Activated CD8-positive, alpha-beta T cell treated with anti-CD3 and anti-CD28 coated beads for 36 hours (primary cell): ENCODE measurements at regions not wholly inside any gene's neighbourhood (a gene's known extent, or its start where the extent isn't known, plus 50 kb on each side); places are given as distances from the start of the nearest gene placed in this dataset.

Source experiments
- ATAC-seq: fragments of 200-7000 bp; cut with Tn5 transposase; one replicate; pipeline ENCODE4 v1.10.0; 2021; ENCODE audit warnings: mild to moderate bottlenecking, moderate library complexity
- CTCF ChIA-PET: fragments of 350-600 bp; sonication (Branson Sonifier 250); formaldehyde crosslinking; loops from one replicate; lab custom pipeline; 2021; ENCODE audit warnings: antibody characterized with exemption; lab: Charles Lee
- POLR2A ChIA-PET: fragments of 350-600 bp; sonication (Branson Sonifier 250); formaldehyde crosslinking; loops from one replicate; lab custom pipeline; 2021; ENCODE audit warnings: antibody characterized with exemption; lab: Charles Lee
- DNase-seq: peaks from one replicate; pipeline ENCODE4 v3.0.0-alpha.2; 2020
- H3K27ac Mint-ChIP-seq: one replicate; pipeline ENCODE4 v1.8.0; 2021; ENCODE audit warnings: mild to moderate bottlenecking, mixed read lengths
- H3K27me3 Mint-ChIP-seq: one replicate; pipeline ENCODE4 v1.8.0; 2021; ENCODE audit warnings: mixed read lengths
- H3K36me3 Mint-ChIP-seq: one replicate; pipeline ENCODE4 v1.8.0; 2021; ENCODE audit warnings: low read depth, mixed read lengths
- H3K4me1 Mint-ChIP-seq: one replicate; pipeline ENCODE4 v1.8.0; 2021; ENCODE audit warnings: low read depth, mixed read lengths
- H3K4me3 Mint-ChIP-seq: one replicate; pipeline ENCODE4 v1.8.0; 2021; ENCODE audit warnings: mild to moderate bottlenecking, moderate library complexity, mixed read lengths
- H3K9me3 Mint-ChIP-seq: one replicate; pipeline ENCODE4 v1.8.0; 2021; ENCODE audit warnings: mixed read lengths
- CTCF ChIP-seq: fragments of 200-600 bp; IDR thresholded peaks from one replicate; pipeline ENCODE4 v1.8.0; 2022; ENCODE audit warnings: antibody characterized with exemption, mild to moderate bottlenecking
- intact Hi-C: fragments of 100-400 bp; cut with micrococcal nuclease; formaldehyde crosslinking; loops from one replicate; pipeline ENCODE4 v1.10.0; 2022

GRCh38 chr14:37807722-37808121 is 212.3 kb downstream of the TTC6 start:
- H3K4me3 Mint-ChIP-seq: no peak overlapping the region
- no peak overlapping the region for H3K27ac Mint-ChIP-seq
- ChIA-PET POLR2A (no interaction called here), CTCF (no interaction called here)
- ATAC-seq (no peak), DNase-seq (no peak)
- TF ChIP-seq CTCF: no peak
- H3K27me3 Mint-ChIP-seq: no peaks in the 10 kb centered on the region
- no peaks in the 10 kb centered on the region for H3K4me1 Mint-ChIP-seq
- intact Hi-C loops: no loop called here
- H3K36me3 Mint-ChIP-seq: no peaks in the 10 kb centered on the region
- H3K9me3 Mint-ChIP-seq: no peaks in the 10 kb centered on the region

GRCh38 chr14:37810094-37810801 is 214.8 kb downstream of the TTC6 start:
- H3K4me1 Mint-ChIP-seq: no peaks in the 10 kb centered on the region

GRCh38 chr14:37813732-37814131 is 218.3 kb downstream of the TTC6 start:
- TF ChIP-seq CTCF: no peak
- POLR2A ChIA-PET: no interaction called here
- no peaks in the 10 kb centered on the region for H3K4me1 Mint-ChIP-seq
- no peak for DNase-seq
- no peaks in the 10 kb centered on the region for H3K27me3 Mint-ChIP-seq
- no peak overlapping the region for H3K4me3 Mint-ChIP-seq
- no peak overlapping the region for H3K27ac Mint-ChIP-seq
- CTCF ChIA-PET: no interaction called here
- ATAC-seq: no peak
- no peaks in the 10 kb centered on the region for H3K36me3 Mint-ChIP-seq
- intact Hi-C loops: no loop called here
- H3K9me3 Mint-ChIP-seq: no peaks in the 10 kb centered on the region

More at GRCh38 chr14:37810094-37810801, 214.8 kb downstream of the TTC6 start:
- H3K27ac Mint-ChIP-seq: no peak overlapping the region
- CTCF ChIA-PET: interaction anchor here (1.9 kb wide), 1 partner anchor 11 kb away, joined by 5 read pairs; no protein-coding TSS in a partner anchor
- DNase-seq: no peak
- POLR2A ChIA-PET: no interaction called here
- no peaks in the 10 kb centered on the region for H3K9me3 Mint-ChIP-seq
- no peak for TF ChIP-seq CTCF
- no peaks in the 10 kb centered on the region for H3K36me3 Mint-ChIP-seq
- no peak overlapping the region for H3K4me3 Mint-ChIP-seq
- ATAC-seq: no peak
- H3K27me3 Mint-ChIP-seq: no peaks in the 10 kb centered on the region
- intact Hi-C loops: no loop called here

- no peaks in the 10 kb centered on the region for H3K36me3 Mint-ChIP-seq
- POLR2A ChIA-PET: interaction anchor here (0.5 kb wide), 1 partner anchor 772 kb away, joined by 3 read pairs; no protein-coding TSS in a partner anchor
- H3K27me3 Mint-ChIP-seq: no peaks in the 10 kb centered on the region
- no peaks in the 10 kb centered on the region for H3K4me1 Mint-ChIP-seq
- intact Hi-C loops: no loop called here
- ATAC-seq (no peak), DNase-seq (no peak)
- TF ChIP-seq CTCF: no peak
- H3K9me3 Mint-ChIP-seq: no peaks in the 10 kb centered on the region
- CTCF ChIA-PET: no interaction called here
- H3K4me3 Mint-ChIP-seq: no peak overlapping the region
- no peak overlapping the region for H3K27ac Mint-ChIP-seq
Observed at GRCh38 chr14:37816135-37816534, 220.7 kb downstream of the TTC6 start.

- Mint-ChIP-seq H3K27ac (no peak overlapping the region), H3K36me3 (no peaks in the 10 kb centered on the region), H3K9me3 (peaks cover 2% of the 10 kb centered on the region), H3K27me3 (peaks cover 2% of the 10 kb centered on the region), H3K4me3 (no peak overlapping the region), H3K4me1 (no peaks in the 10 kb centered on the region)
- intact Hi-C loops: no loop called here
- ATAC-seq (no peak), DNase-seq (no peak)
- ChIA-PET POLR2A (no interaction called here), CTCF (interaction anchor here (0.7 kb wide), 1 partner anchor 10 kb away, joined by 3 read pairs; no protein-coding TSS in a partner anchor)
- no peak for TF ChIP-seq CTCF
Observed at GRCh38 chr14:37816743-37817295, 221.4 kb downstream of the TTC6 start.
